Left kidney (tissue), 1 donor: ENCODE measurements at regions not wholly inside any gene's neighbourhood (a gene's known extent, or its start where the extent isn't known, plus 50 kb on each side); places are given as distances from the start of the nearest gene placed in this dataset.
"Not testable (repeated sequence)": the region's sequence is repeated elsewhere in the genome, so short reads cannot be mapped to it uniquely, and the experiment has no call there.

Experiments used
- DNase-seq: peaks from one replicate; pipeline ENCODE4 v3.0.0-alpha.2; 2013

GRCh38 chr5:145568581-145568980, 266.6 kb downstream of the PRELID2 start:
- DNase-seq: peak; percentile 22

GRCh38 chr5:145562931-145563330, 272.2 kb downstream of the PRELID2 start:
- no peak for DNase-seq

- DNase-seq: no peak
Observed at GRCh38 chr5:145558288-145558687, 276.9 kb downstream of the PRELID2 start.

- no peak for DNase-seq
Observed at GRCh38 chr5:145557345-145557744, 277.8 kb downstream of the PRELID2 start.

GRCh38 chr5:145554399-145554798, 280.7 kb downstream of the PRELID2 start:
- no peak for DNase-seq

- no peak for DNase-seq
Observed at GRCh38 chr5:145553177-145553576, 282.0 kb downstream of the PRELID2 start.

GRCh38 chr5:145551714-145552113, 283.4 kb downstream of the PRELID2 start:
- DNase-seq: no peak

GRCh38 chr5:145548097-145548496, 287.0 kb downstream of the PRELID2 start:
- no peak for DNase-seq

- DNase-seq: no peak
Observed at GRCh38 chr5:145544401-145544800, 290.7 kb downstream of the PRELID2 start.

GRCh38 chr5:145543968-145544367, 291.2 kb downstream of the PRELID2 start:
- DNase-seq: no peak

GRCh38 chr5:145540375-145540774, 294.8 kb downstream of the PRELID2 start:
- DNase-seq: no peak

- no peak for DNase-seq
Observed at GRCh38 chr5:145539201-145539600, 295.9 kb downstream of the PRELID2 start.

- peak; percentile 19 for DNase-seq
Observed at GRCh38 chr5:145536133-145536532, 299.0 kb downstream of the PRELID2 start.

GRCh38 chr5:145531038-145531734, 304.0 kb downstream of the PRELID2 start:
- DNase-seq: no peak

GRCh38 chr5:145521523-145521922, 313.6 kb downstream of the PRELID2 start:
- no peak for DNase-seq

- no peak for DNase-seq
Observed at GRCh38 chr5:145521066-145521465, 314.1 kb downstream of the PRELID2 start.

- no peak for DNase-seq
Observed at GRCh38 chr5:145520335-145520734, 314.8 kb downstream of the PRELID2 start.

- not testable (repeated sequence) for DNase-seq
Observed at GRCh38 chr5:145517588-145517987, 317.6 kb downstream of the PRELID2 start.

- no peak for DNase-seq
Observed at GRCh38 chr5:145511351-145511750, 323.8 kb downstream of the PRELID2 start.

GRCh38 chr5:145510769-145511168, 324.4 kb downstream of the PRELID2 start:
- no peak for DNase-seq

GRCh38 chr5:145510324-145510723, 324.8 kb downstream of the PRELID2 start:
- DNase-seq: peak; percentile 27

- no peak for DNase-seq
Observed at GRCh38 chr5:145509336-145510136, 325.6 kb downstream of the PRELID2 start.

GRCh38 chr5:145506185-145506850, 328.8 kb downstream of the PRELID2 start:
- DNase-seq: no peak
